GM23338 (cell line): ENCODE measurements at regions not wholly inside any gene's neighbourhood (a gene's known extent, or its start where the extent isn't known, plus 50 kb on each side); places are given as distances from the start of the nearest gene placed in this dataset.

Experiments
- ATAC-seq: fragments of 200-7000 bp; cut with Tn5 transposase; 3 replicates; pipeline ENCODE4 v1.9.1; 2020
- DNase-seq: peaks from one replicate; pipeline ENCODE4 v3.0.0-alpha.2; 2015; ENCODE audit warnings: low spot score
- H2AFZ ChIP-seq: fragments of 200-600 bp; sonication (generic); 2 replicates; pipeline ENCODE4 v1.8.0; 2016; ENCODE audit warnings: antibody characterized with exemption, mild to moderate bottlenecking, moderate library complexity
- H3F3A ChIP-seq: fragments of 200-600 bp; sonication (generic); replicated peaks from 2 replicates; pipeline ENCODE4 v1.8.0; 2017; ENCODE audit warnings: antibody characterized with exemption, mixed run types, low read depth
- H3K27ac ChIP-seq: fragments of 200-600 bp; sonication (generic); 2 replicates; pipeline ENCODE4 v1.6.1; 2016; ENCODE audit warnings: low read depth
- H3K27me3 ChIP-seq: fragments of 200-600 bp; sonication (generic); 2 replicates; pipeline ENCODE4 v1.8.0; 2016; ENCODE audit warnings: mild to moderate bottlenecking, mixed run types, moderate library complexity; ENCODE audit not compliant: insufficient read depth
- H3K36me3 ChIP-seq: fragments of 200-600 bp; sonication (generic); 2 replicates; pipeline ENCODE4 v1.8.0; 2016; ENCODE audit warnings: mild to moderate bottlenecking; ENCODE audit not compliant: insufficient read depth
- H3K4me1 ChIP-seq: fragments of 200-600 bp; sonication (generic); 2 replicates; pipeline ENCODE4 v1.8.0; 2016; ENCODE audit warnings: mild to moderate bottlenecking, moderate library complexity; ENCODE audit not compliant: insufficient read depth
- H3K4me2 ChIP-seq: fragments of 200-600 bp; sonication (generic); 2 replicates; pipeline ENCODE4 v1.7.1; 2017; ENCODE audit warnings: mixed run types
- H3K4me3 ChIP-seq: fragments of 200-600 bp; sonication (generic); 2 replicates; pipeline ENCODE4 v1.6.1; 2016; ENCODE audit warnings: mixed run types
- H3K79me2 ChIP-seq: fragments of 200-600 bp; sonication (generic); replicated peaks from 2 replicates; pipeline ENCODE4 v1.8.0; 2017; ENCODE audit warnings: mild to moderate bottlenecking; ENCODE audit not compliant: insufficient read depth
- H3K9me2 ChIP-seq: fragments of 200-600 bp; sonication (generic); 2 replicates; pipeline ENCODE4 v1.8.0; 2017; ENCODE audit not compliant: insufficient read depth
- H4K20me1 ChIP-seq: fragments of 200-600 bp; sonication (generic); replicated peaks from 2 replicates; pipeline ENCODE4 v1.8.0; 2017; ENCODE audit warnings: mild to moderate bottlenecking; ENCODE audit not compliant: insufficient read depth
- H3K27ac Mint-ChIP-seq: 2 replicates; pipeline ENCODE4 v1.8.0; 2020; ENCODE audit warnings: inconsistent platforms, mild to moderate bottlenecking, moderate library complexity, mixed read lengths
- H3K27me3 Mint-ChIP-seq: 3 replicates; pipeline ENCODE4 v1.8.0; 2022; ENCODE audit warnings: low read depth, mild to moderate bottlenecking, moderate library complexity, mixed read lengths, inconsistent platforms; ENCODE audit not compliant: insufficient read depth, poor library complexity
- H3K36me3 Mint-ChIP-seq: 3 replicates; pipeline ENCODE4 v1.8.0; 2021; ENCODE audit warnings: low read depth, mild to moderate bottlenecking, inconsistent platforms, moderate library complexity, mixed read lengths
- H3K4me1 Mint-ChIP-seq: 3 replicates; pipeline ENCODE4 v1.8.0; 2020; ENCODE audit warnings: mild to moderate bottlenecking, inconsistent platforms, mixed read lengths
- H3K4me3 Mint-ChIP-seq: 3 replicates; pipeline ENCODE4 v1.8.0; 2021; ENCODE audit warnings: moderate library complexity, mild to moderate bottlenecking, inconsistent platforms, mixed read lengths
- H3K9me3 Mint-ChIP-seq: 3 replicates; pipeline ENCODE4 v1.8.0; 2020; ENCODE audit warnings: moderate library complexity, mild to moderate bottlenecking, inconsistent platforms, mixed read lengths
- CREB1 ChIP-seq: fragments of 250-450 bp; sonication (Bioruptor Pico); IDR thresholded peaks from 2 replicates; pipeline ENCODE4 v1.5.0; 2020; ENCODE audit warnings: low read depth, mild to moderate bottlenecking, moderate library complexity
- EZH2phosphoT487 ChIP-seq: fragments of 200-600 bp; sonication (generic); IDR thresholded peaks from one replicate; pipeline ENCODE4 v1.8.1; 2018; ENCODE audit warnings: antibody characterized with exemption; ENCODE audit not compliant: unreplicated experiment
- POLR2AphosphoS5 ChIP-seq: IDR thresholded peaks from 2 replicates; pipeline ENCODE4 v1.6.1; 2016; ENCODE audit warnings: antibody characterized with exemption, low read depth
- REST ChIP-seq: IDR thresholded peaks from one replicate; pipeline ENCODE4 v1.6.1; 2018; ENCODE audit warnings: antibody characterized with exemption; ENCODE audit not compliant: unreplicated experiment
- STAT1 ChIP-seq: IDR thresholded peaks from one replicate; pipeline ENCODE4 v1.6.1; 2016; ENCODE audit warnings: antibody characterized with exemption; ENCODE audit not compliant: unreplicated experiment
- ZNF462 ChIP-seq: fragments of 250-450 bp; sonication (Bioruptor Pico); IDR thresholded peaks from 2 replicates; pipeline ENCODE4 v1.5.0; 2020; ENCODE audit warnings: mild to moderate bottlenecking, moderate library complexity

GRCh38 chr20:61061981-61062380, 190.1 kb upstream of the CDH4 start (continued):
- no peak for TF ChIP-seq ZNF462 (CRISPR knock-in tag)
- TF ChIP-seq POLR2AphosphoS5: no peak
- TF ChIP-seq REST: no peak
- TF ChIP-seq EZH2phosphoT487: no peak

GRCh38 chr20:61065853-61066252, 186.2 kb upstream of the CDH4 start:
- ATAC-seq (no peak), DNase-seq (peak; percentile 13)
- no peaks in the 10 kb centered on the region for H3K4me1 ChIP-seq
- no peak overlapping the region for H3K27ac ChIP-seq
- TF ChIP-seq POLR2AphosphoS5 (no peak), STAT1 (no peak), CREB1 (CRISPR knock-in tag) (no peak), ZNF462 (CRISPR knock-in tag) (no peak)
- no peak overlapping the region for H3K4me2 ChIP-seq
- no peak overlapping the region for H3K4me3 Mint-ChIP-seq
- no peak overlapping the region for H3K27ac Mint-ChIP-seq
- no peaks in the 10 kb centered on the region for H4K20me1 ChIP-seq
- no peak overlapping the region for H2AFZ ChIP-seq
- no peaks in the 10 kb centered on the region for H3F3A ChIP-seq
- no peaks in the 10 kb centered on the region for H3K36me3 ChIP-seq
- H3K79me2 ChIP-seq: no peaks in the 10 kb centered on the region
- H3K27me3 Mint-ChIP-seq: peaks cover 21% of the 10 kb centered on the region
- H3K36me3 Mint-ChIP-seq: no peaks in the 10 kb centered on the region
- no peaks in the 10 kb centered on the region for H3K9me2 ChIP-seq
- H3K27me3 ChIP-seq: no peaks in the 10 kb centered on the region
- H3K4me1 Mint-ChIP-seq: peaks cover 11% of the 10 kb centered on the region; the same call in 2 of the 3 replicates
- H3K9me3 Mint-ChIP-seq: no peaks in the 10 kb centered on the region; the same call in 2 of the 3 replicates
- no peak overlapping the region for H3K4me3 ChIP-seq
